HG02642 (cell line): ENCODE measurements at regions not wholly inside any gene's neighbourhood (a gene's known extent, or its start where the extent isn't known, plus 50 kb on each side); places are given as distances from the start of the nearest gene placed in this dataset.
A peak's percentile ranks its signal among the peaks of the same experiment; 100 is the strongest.

Source experiments
- ATAC-seq: cut with Tn5 transposase; IDR thresholded peaks from one replicate; pipeline ENCODE4 v1.9.1; 2021; ENCODE audit warnings: mild to moderate bottlenecking; ENCODE audit not compliant: unreplicated experiment, poor library complexity

DNA sequence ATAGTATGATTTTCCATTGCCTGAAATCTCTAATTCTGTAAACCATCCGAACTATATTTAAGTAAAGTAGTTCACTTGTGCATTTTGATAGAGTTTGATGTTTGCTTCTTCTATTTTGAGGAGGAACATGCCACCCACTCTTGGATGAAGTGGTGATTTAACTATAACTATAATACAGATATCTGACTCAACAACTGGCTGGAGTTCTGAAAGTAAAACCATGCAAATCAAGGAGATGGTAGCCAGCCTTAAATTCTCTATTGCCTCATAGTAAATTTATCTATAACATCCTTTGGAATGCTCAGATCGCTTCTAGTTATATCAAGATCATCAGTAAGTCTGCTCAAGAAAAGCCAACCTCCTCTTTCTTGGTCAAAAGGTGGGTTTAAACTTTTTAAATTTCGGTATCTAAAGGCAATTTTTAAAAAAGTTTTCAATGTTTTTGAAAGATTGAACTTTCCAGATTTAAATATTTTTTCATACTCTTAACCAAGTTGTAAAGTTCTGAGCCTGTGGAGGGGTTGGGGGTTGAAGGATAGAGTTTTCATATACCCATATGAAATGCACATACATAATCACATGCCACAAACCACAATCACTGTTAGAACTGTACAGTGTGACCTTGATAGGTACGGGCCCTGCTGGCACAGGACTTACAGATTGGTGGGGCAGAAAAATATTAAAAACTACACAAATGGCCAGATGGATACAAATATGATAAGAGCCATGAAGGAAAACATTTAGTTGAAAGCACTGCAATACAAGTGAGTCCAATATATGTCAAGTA, 90.5 kb upstream of the RFC3 start:
- ATAC-seq, result no peak

DNA sequence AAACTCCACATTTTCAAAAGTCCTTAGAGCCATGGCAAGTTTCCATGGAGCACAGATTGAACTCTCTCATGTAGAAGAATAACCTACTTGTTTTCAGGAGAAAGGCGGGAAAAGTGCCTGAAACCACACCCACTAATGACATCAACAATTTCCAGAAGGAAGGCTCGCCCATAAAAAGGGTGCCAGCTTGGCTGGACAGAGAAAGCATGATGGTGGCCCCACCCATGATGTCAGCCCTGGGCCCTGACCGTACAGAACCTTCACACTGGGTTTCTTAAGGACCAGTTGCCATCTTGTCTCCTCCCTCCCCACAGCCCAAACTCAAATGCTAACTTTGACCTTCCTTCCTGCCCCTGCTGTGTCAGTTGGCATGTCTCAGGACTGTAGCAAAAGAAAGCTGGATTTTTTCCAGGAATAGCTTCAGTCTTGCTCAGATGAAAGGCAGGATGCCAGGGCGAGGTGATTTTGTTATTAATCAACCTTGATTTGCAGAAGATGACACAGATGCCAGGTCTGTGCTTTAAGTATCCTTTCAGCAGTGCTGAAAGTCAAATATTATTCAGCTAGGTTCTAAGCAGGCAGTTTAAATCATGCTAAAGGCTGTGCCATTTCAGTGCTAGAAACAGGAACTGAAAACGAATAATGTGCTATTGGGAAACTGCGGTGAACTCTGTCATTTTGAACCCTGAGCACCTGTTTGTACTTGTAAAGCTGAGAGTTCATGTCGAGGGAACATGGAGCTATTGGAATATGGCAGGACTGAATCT, 89.5 kb upstream of the RFC3 start:
- peak; percentile 89 for ATAC-seq

DNA sequence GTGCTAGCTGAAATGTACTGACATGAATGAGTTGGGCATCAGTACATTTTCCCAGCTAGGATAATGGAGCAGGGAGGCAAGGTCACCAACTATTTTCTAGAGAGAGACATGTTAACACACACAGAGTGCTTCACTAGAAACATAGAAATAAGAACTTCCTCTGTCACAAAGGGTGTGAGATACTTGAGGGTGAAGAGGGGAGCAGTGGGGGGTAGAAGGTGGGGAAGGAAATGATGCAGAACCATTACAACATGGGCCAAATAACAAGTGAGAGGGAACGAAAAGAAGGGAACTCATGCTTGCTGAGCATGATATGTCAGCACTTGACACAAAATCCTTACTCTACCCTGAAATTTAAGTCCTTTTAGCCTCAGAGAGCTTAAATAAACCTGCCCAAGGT, 87.8 kb upstream of the RFC3 start:
- ATAC-seq, result no peak

DNA sequence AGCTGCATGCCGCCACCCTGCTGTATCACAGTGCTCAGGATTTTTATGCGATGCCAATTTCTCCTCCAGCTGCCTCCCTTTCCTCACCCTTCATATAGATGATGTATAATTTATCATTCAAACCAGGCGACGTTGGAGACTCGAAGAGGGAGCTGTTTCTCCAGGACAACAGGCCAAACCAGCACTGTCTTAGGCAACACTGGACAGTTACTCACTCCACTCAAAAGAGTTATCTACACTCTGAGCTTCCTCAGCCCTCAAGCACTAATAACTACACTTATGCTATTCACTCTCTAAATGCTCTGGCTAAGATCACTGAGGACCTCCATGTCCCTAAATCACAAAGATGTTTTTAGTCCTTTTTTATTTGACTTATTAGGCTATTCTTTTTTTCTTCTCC, 87.3 kb upstream of the RFC3 start:
- ATAC-seq, result no peak

DNA sequence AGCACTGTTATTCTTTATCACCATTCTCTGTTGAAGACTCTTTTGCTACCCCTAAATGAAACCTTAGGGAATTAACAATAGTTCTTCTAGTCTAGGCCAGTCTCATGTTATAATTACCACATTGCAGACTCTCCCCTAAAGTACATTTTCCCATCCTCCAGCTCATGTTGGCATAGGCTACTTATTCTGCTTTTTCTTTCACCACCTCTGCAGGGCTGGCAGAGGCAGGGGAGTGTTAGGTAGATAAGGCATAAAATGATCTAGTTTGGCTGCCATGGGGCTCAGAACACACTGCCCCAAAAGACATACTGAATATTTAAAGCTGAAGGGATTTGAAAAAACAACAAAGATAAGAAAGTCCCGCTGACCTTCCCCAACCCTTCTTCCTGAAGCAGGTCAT, 82.7 kb upstream of the RFC3 start:
- ATAC-seq, result no peak

DNA sequence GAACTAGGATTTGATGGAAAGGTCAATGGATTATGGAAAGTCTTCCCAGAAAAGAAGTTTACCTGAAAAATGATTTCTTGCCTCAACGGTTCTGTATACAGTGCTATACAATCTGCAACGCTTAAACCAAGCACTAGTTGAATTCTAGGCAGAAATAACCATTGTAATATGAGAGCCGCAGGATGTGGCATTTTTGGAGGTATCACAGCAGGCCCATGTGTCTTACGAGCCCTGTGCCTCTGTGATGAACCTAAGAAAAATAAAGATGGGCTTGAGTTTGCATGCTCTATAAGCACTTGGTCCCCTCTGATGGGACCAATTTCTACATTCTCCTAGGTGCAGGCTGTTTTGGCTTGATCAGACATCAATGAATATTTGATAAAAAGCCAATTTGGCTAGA, 78.7 kb upstream of the RFC3 start:
- ATAC-seq, result no peak

DNA sequence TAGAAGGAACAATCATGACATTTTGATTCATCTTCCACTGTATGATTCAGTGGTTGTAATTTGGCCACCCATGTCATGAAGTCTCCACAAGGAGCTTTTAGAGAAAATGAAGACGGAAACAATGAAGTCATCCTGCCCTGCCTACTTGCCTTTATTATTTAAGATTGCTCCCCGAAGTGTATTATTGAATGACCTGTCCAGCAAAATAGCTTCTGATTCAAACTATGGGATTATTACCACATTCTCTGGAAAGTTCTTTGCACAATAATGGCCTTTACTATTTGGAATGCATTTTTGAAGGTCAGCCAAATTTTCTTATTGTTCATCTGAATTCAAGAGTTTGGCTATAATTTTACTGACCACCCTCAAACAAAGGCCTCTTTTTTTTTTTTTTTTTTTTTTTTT, 77.8 kb upstream of the RFC3 start:
- ATAC-seq, result no peak

DNA sequence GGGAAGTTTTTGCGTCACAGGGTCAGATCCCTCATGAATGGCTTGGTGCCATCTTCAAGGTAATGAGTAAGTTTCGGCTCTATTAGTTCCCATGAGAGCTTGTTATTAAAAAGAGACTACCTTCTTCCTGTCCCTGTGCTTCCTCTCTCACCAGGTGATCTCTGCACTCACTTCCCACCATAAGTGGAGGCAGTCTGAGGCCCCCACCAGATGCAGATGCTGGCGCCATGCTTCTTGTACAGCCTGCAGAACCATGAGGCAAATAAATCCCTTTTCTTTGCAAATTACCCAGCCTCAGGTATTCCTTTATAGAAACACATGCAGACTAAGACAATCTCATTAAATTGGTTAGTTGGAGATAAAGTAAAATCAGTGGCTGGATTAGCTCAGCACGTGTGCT, 75.6 kb upstream of the RFC3 start:
- ATAC-seq, result no peak

DNA sequence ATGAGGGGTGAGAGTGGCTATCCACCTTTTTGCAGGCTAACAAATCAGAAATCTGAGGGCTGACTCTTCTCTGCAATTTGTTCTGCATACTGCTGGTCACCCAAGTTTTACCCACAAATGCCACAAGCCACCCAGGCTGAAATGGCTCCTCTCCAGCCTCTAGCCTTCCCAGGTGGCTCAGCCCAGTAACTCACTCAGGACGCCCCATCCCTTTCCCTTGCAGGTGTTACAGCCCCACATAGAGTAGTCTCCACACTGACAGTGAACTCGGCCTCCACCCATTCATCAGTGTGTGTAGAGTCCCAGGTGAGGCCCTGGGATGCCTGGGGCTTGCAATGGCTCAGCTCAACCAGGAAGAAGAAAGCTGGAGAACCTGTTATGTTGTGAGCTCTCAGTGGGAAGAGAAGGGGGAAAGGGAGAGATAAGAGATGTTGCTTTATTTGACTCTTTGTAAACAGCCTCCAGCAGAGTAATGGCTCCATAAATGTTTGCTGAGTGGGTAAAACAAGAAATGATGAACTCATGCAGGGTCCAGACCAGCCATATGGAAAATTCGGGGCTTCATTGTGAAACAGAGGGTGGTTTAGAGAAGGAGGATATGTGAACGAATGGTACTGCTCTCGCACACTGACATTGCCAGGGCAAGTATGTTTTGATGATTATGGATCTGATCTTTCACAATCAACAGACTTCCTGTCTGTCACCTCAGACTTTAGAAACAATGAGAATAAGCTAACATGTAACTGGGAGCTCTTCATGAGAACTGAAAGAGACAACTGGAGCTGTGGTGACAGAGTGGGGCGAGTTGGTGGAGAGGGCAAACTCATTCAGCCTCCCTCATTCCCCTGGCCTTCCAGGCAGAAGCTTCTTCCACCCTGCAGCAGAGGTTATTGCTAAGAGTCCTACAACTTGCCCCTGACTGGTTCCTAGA, 74.2 kb upstream of the RFC3 start:
- peak; percentile 70 for ATAC-seq

DNA sequence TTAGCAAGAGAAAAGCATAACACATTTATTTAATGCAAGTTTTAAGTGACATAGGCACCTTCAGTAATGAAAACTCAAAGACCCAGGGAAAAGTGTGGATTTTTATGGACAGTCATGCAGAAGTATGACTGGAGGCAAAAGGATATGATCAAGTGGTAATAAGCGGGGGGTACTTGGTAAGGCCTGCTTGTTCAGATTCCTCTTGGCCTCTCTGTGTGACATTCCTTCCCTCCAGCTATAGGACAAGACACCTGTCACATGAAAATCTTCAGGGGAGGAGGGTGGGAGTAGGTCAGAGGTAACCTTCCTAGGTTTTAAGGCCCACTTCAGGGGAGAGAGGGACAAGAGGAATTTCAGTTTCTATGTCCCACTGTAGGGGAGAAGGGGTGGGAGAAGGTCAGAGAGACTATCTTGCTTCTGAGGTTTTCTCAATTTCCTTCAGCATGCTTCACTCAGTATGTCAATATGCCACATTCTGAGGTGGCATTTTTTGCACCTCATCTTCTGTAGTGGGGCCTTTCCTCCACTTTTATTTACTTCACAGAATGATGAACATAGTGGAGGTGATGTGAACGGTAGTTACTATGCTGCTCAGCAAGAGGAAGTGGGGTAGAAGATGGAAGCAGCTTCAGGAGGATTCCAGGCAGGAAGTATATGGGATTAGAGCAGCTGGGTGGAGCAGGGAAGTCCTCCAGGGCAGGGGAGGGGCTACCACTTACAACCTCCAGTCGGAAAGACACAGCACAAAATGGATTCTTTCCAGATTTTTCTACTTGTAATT, 73.2 kb upstream of the RFC3 start:
- ATAC-seq, result no peak

DNA sequence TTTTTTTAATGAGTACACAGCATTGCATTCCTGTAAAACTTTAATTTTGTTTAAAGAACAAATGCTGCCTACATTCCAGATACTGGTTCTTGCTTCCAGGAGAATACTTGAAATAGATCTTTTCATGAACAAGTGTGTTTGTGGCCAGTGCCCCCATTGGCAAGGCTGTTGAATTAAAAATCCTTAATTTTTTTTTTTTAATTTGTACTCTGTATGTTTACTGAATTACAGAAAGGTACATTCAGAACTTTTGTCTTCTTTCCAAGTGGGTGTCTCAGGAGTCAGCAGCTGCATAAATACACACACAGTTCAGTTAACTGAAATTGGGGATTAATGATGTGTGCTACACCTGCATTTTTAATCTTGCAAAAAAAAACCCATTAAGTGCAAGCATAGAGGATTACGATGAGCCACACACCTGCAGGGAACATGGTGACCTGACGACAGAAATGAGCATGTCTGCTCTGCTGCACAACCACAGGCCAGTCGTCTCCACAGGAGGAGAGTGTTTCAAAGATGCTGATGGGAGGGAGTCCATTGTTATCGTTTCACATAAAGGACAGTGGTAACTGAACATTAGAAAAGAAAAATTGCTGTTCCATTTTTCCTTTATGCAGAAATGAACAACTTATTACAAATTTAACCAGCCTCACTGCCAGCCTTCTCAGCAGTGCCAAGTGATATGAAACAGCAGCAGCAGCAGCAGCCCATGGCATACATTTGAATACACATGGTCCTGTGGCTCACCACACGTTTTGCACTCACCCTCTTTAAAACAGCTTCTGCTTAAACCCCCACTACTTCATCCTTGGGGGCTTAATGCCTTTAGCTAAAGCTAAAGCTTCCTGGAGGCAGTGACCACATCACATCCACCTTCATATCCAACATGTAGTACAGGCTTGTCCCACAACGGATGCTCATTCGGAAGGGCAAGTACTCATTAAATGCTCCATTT, 72.3 kb upstream of the RFC3 start:
- ATAC-seq, result peak; percentile 77

DNA sequence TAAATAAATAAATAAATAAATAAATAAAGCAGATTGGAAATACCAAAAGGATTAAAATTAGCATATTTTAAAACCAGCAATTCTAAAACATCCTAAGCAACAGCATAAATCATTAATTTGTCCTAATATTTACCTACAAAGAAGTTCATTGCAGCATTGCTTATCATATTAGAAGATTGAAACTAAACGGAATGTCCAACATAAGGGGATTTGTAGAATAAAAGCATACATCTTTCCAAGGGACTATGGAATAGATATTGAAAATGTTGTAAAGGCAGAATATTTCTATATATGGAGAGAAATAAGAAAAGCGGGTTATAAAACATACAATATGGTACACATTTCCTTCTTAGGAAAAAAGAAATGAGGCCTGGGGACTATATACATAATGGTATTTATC, 71.1 kb upstream of the RFC3 start:
- ATAC-seq, result no peak

DNA sequence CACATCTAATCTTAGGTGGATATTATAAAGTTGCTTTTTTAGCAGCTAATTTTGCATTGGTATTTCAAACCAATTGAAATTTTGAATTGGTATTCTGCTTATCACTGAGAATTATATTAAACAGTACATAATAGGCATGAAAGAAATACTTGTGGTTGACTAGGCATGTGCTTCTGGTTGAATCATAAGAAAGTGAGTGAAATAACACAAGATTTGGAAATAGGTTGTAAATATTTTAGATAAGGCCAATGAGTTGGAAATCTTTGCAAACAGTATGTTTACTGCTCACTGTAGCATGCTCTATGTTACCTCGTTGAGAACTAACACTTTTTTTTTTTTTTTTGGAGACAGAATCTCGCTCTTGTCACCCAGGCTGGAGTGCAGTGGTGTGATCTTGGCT, 66.8 kb upstream of the RFC3 start:
- ATAC-seq, result no peak

DNA sequence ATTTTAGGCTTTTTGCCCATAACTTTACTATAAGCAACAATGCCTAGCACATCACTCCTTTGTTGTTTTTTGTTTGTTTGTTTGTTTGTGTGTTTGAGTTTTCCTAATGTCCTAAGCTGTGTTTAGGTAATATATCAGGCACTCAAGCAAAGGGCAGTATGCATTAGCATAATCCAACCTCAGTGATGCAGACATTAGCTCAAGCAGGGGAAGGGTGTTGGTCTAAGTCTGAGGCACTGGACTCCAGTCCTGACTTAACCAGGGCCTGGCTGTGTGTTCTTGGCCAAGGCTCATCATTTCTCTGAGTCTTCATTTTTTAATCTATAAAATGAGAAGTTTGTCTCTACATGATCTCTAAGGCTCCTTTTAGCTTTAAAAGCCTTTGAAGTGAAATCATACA, 65.9 kb upstream of the RFC3 start:
- ATAC-seq, result no peak

DNA sequence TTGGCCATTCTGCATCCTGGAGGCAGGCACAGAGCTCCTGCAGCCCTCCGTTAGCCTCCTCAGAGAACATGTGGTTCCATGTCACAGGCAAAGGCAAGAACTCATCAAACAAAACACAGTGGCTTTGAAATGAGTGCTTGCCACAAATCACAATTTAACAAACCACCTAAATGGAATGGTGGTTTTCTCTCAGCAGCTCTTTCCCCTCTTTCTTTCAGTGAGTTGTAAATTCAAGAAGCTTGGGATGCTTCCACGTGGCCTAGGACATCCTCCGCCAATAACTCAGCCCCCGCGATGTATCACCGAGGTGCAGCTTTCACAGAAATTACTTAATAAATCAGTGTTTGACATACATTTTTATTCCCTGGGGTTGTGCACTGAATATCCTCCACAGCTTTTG, 65.4 kb upstream of the RFC3 start:
- no peak for ATAC-seq

DNA sequence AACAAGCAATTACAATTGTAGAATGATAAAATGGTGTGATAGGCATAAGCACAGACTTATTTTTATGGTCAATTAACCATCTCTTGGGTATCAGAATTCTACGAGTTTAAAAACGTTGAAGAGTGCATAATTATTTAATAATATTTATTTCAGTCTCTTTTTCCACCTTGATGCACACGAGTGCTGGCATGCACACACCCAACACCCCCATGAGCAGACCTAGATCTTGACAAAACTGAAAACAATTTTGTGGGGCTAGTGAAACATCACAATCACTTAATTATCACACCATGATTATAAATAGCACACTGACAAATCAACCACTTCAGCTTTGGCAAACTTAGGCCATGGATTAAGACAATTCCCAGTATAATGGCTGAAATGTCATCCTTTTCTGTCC, 61.0 kb upstream of the RFC3 start:
- ATAC-seq, result no peak

DNA sequence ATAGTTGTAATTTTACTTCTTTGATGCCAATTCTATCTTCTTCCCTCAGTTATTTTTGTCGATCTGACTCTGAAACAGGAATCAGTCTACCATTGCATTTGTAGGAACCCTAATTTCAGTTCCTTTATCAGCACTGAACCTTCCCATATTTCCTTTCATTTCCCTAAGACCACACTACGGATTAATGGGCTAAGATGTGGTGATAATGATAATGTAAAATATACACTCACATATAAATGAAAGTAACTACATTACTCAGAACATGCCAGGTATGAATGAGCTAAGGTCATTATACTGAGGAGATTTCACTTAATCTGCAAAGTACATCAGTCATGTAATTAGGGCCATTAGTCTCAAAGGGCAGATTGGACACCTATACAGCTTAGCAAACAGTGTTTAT, 60.2 kb upstream of the RFC3 start:
- peak; percentile 78 for ATAC-seq

DNA sequence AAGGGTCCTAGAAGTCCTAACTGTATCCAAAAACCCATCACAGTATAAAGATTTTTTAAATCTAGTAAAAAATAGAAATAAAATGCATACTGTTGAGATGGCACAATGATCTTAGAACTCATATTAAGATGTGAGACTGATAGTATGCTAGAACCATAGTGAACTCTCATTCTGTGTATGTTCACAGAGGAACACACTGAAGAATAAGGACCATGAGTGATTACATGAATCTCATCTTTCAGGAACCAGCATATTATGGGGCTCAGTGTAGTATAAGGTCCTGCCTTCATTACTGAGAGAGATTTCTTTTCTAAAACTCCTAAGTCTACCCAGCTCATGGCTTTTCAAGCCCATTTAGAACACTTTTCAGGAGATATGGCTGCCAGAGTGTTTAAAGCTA, 59.8 kb upstream of the RFC3 start:
- peak; percentile 62 for ATAC-seq

DNA sequence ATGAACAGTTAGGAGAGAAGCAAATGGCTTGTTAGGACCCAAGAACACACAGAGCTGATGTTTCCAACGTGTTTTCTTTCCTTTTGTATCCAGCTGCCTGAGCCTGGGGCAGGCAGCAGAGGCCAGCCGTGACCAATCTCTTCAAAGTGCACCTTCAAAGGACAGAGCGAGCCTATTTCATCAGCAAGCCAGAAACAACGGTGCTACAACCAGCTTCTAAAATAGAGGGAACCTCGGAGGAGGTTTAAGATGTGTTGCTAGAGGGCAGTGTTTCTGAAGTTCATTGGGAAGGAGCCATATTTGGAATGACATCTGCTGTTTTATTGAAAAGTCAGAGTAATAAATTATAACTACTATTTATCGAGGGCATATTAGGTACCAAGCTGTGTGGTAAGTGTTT, 56.2 kb upstream of the RFC3 start:
- no peak for ATAC-seq
